ENCODE measurements at regions not wholly inside any gene's neighbourhood (a gene's known extent, or its start where the extent isn't known, plus 50 kb on each side); places are given as distances from the start of the nearest gene placed in this dataset.

GRCh38 chr12:75774261-75775052 is 257.1 kb downstream of the PHLDA1 start:
- Histone ChIP-seq H4K5ac (ENCODE audit: low read depth, low read length) (no peak overlapping the region), H3K18ac (ENCODE audit: low read depth, low read length) (no peak overlapping the region), H3K9ac (ENCODE audit: low read depth, low read length) (no peak overlapping the region), H2AK5ac (ENCODE audit: low read depth, low read length) (no peak overlapping the region), H3K36me3 (ENCODE audit: control insufficient read depth, insufficient read depth, low read length) (no peaks in the 10 kb centered on the region), H4K8ac (ENCODE audit: low read depth in 2 of 2, low read length in 2 of 2) (no peak overlapping the region), H4K20me1 (ENCODE audit: insufficient read depth, low read length) (no peaks in the 10 kb centered on the region), H3K79me1 (ENCODE audit: low read depth in 1 of 2, low read length in 2 of 2) (no peaks in the 10 kb centered on the region), H2BK5ac (ENCODE audit: low read depth, low read length, poor library complexity, severe bottlenecking) (no peak overlapping the region), H3K4ac (ENCODE audit: low read depth, low read length) (no peak overlapping the region; the same call in 1 of the 2 replicates), H3K9me3 (ENCODE audit: control insufficient read depth, insufficient read depth, low read length) (no peaks in the 10 kb centered on the region), H2BK120ac (ENCODE audit: low read depth, low read length) (no peak overlapping the region), H4K91ac (ENCODE audit: insufficient read depth, low read depth, low read length) (no peak overlapping the region), H3K56ac (ENCODE audit: extremely low read depth, insufficient read depth, low read length) (no peak overlapping the region), H3K4me2 (ENCODE audit: low read depth, low read length) (no peak overlapping the region), H2BK20ac (ENCODE audit: low read depth, low read length) (no peak overlapping the region), H3K27me3 (ENCODE audit: control insufficient read depth, insufficient read depth, low read length) (no peaks in the 10 kb centered on the region; the same call in 1 of the 2 replicates), H3K14ac (replicated peaks; ENCODE audit: low read depth, low read length) (no peak overlapping the region), H3K4me3 (ENCODE audit: insufficient read depth, low read depth, low read length) (no peak overlapping the region), H3K9me1 (ENCODE audit: insufficient read depth, low read length) (no peaks in the 10 kb centered on the region), H3K23ac (ENCODE audit: low read depth, low read length) (no peak overlapping the region), H3K27ac (ENCODE audit: insufficient read depth, low read length) (no peak overlapping the region), H3K4me1 (ENCODE audit: control insufficient read depth, insufficient read depth, low read length) (no peaks in the 10 kb centered on the region), H2AFZ (replicated peaks; ENCODE audit: low read length, poor library complexity) (no peak overlapping the region), H2BK15ac (ENCODE audit: low read depth, low read length) (no peak overlapping the region), H2AK9ac (replicated peaks; ENCODE audit: low read depth, low read length, poor library complexity) (no peak overlapping the region)
- WGBS, 2 experiments (ENCODE audit: extremely low coverage in 2 of 2, insufficient read length in 1 of 2): no CpG with 5 or more reads among the region's 2 CpGs
- DNase-seq: no peak
- in situ Hi-C loops (cut with MboI; ENCODE audit: low sequenced_read_pairs): no loop called here
- dilution Hi-C loops (cut with HindIII; ENCODE audit: low sequenced_read_pairs, unreplicated experiment): no loop called here
- intact Hi-C loops (cut with micrococcal nuclease): no loop called here
- no TSS peak for BruUV-seq (replicated peaks)
- CTCF ChIA-PET: no interaction called here
- ATAC-seq (ENCODE audit: low read depth): no peak; the same call in 1 of the 2 replicates
- POLR2A ChIA-PET (ENCODE audit: unreplicated experiment): no interaction called here
- TF ChIP-seq CTCF (conservative IDR thresholded peaks at IDR 0.05; ENCODE audit: low read depth, low read length): no peak
- TF ChIP-seq RAD21 (IDR thresholded peaks at IDR 0.05; ENCODE audit: low read length): no peak
- TF ChIP-seq RFX5 (IDR thresholded peaks at IDR 0.05; ENCODE audit: low read depth, low read length): no peak
- TF ChIP-seq USF2 (IDR thresholded peaks at IDR 0.05; ENCODE audit: low read depth, low read length): no peak
- TF ChIP-seq MXI1 (IDR thresholded peaks at IDR 0.05; ENCODE audit: borderline replicate concordance, low read depth, low read length): no peak
- no peak for TF ChIP-seq ELK1 (IDR thresholded peaks at IDR 0.05; ENCODE audit: borderline replicate concordance, low read depth, low read length)
- TF ChIP-seq BHLHE40 (IDR thresholded peaks at IDR 0.05; ENCODE audit: low read depth, low read length): no peak
- TF ChIP-seq SMC3 (IDR thresholded peaks at IDR 0.05; ENCODE audit: low read depth, low read length): no peak
- TF ChIP-seq CEBPB (IDR thresholded peaks at IDR 0.05; ENCODE audit: low read depth, low read length): no peak
- TF ChIP-seq RCOR1 (IDR thresholded peaks at IDR 0.05; ENCODE audit: insufficient replicate concordance, low read length): no peak
